ENCODE measurements at regions not wholly inside any gene's neighbourhood (a gene's known extent, or its start where the extent isn't known, plus 50 kb on each side); places are given as distances from the start of the nearest gene placed in this dataset.

DNA sequence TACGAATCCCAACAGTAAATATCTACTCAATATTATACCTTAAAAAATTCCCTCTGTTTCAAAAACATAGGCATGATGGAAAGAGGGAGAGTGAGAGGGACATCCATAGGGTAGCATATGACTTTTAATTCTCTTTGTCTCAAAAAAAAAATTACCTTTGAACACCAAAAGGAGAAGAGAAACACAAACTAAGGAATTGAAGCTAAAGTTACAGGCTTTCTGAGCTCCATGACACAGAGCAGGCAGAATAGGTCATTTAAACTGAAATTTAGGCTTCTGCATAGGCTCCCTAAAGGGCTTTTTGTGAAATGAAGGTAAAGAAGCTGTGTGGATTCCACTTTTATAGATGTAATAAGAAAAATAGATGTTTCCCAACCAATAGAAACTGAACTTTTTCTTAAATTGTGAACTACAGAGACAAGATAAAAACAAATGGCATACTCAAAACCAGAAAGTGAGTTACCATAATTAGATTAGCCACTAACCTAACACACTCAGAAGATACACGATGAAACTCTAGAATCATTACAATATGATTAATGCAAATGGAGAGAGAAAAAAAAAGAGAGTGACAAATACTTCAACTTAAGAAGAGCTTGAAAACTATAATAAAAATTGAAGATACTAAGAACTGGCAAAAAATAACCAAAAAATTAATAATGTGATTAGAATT is 584.6 kb downstream of the GABRG1 start:
- no peak overlapping the region for H3K4me3 ChIP-seq (ENCODE audit: low read depth, low read length)
- TF ChIP-seq, protein P1, sequence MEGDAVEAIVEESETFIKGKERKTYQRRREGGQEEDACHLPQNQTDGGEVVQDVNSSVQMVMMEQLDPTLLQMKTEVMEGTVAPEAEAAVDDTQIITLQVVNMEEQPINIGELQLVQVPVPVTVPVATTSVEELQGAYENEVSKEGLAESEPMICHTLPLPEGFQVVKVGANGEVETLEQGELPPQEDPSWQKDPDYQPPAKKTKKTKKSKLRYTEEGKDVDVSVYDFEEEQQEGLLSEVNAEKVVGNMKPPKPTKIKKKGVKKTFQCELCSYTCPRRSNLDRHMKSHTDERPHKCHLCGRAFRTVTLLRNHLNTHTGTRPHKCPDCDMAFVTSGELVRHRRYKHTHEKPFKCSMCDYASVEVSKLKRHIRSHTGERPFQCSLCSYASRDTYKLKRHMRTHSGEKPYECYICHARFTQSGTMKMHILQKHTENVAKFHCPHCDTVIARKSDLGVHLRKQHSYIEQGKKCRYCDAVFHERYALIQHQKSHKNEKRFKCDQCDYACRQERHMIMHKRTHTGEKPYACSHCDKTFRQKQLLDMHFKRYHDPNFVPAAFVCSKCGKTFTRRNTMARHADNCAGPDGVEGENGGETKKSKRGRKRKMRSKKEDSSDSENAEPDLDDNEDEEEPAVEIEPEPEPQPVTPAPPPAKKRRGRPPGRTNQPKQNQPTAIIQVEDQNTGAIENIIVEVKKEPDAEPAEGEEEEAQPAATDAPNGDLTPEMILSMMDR (IDR thresholded peaks at IDR 0.05; ENCODE audit: borderline replicate concordance, insufficient read depth, low read depth, low read length), result no peak

DNA sequence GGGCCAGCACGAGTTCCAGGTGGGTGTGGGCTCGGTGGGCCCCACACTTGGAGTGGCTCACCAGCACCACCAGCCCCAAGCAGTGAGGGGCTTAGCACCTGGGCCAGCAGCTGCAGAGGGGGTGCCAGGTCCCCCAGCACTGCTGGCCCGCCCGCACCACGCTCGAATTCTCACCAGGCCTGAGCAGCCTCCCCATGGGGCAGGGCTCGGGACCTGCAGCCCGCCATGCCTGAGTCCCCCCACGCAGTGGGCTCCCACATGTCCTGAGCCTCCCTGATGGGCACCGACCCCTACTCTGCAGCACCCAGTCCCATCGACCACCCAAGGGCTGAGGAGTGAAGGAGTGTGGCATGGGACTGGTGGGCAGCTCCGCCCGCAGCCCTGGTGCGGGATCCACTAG is 593.4 kb downstream of the GABRG1 start:
- no peak overlapping the region for H3K4me3 ChIP-seq (ENCODE audit: low read depth, low read length)
- TF ChIP-seq, protein P1 (IDR thresholded peaks at IDR 0.05; ENCODE audit: borderline replicate concordance, insufficient read depth, low read depth, low read length), result no peak

DNA sequence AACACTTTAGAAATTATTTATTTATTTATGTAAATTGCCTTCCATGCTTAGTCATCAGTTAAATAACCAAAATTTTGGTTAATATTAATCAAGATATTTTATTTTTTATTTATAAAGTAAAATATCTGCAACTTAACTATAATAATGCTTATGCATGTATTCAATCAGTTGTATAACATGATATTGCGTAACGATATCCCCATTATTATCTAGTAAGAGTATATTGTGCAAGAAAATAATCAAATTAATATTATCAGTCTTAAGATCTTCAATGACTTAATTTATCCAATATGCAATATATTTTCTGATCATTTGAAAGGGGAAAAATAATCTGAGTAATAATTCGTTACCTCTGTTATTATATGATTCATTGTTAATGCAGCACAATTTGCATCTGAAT is 596.7 kb downstream of the GABRG1 start:
- H3K4me3 ChIP-seq (ENCODE audit: low read depth, low read length), result no peak overlapping the region
- TF ChIP-seq, protein P1 (IDR thresholded peaks at IDR 0.05; ENCODE audit: borderline replicate concordance, insufficient read depth, low read depth, low read length), result no peak

DNA sequence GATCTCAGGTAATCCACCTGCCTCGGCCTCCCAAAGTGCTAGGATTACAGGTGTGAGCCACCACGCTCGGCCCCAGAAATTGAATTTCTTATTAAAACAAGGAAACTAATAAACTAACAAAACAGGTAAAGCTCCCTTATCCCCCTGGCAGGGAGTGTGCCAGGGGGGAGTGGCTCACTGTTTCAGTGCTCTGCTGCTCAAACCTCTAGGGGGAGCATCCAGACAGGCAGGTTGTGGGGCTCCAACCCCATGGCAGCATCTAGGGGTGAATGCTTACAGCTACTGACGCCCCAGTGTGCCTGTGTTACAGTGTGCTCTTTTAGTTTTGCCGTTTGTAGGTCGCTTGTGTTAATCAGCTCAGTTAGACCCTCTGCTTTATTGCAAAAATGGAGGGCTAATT is 605.0 kb downstream of the GABRG1 start:
- H3K4me3 ChIP-seq (ENCODE audit: low read depth, low read length), result no peak overlapping the region
- TF ChIP-seq, protein P1 (IDR thresholded peaks at IDR 0.05; ENCODE audit: borderline replicate concordance, insufficient read depth, low read depth, low read length), result no peak

DNA sequence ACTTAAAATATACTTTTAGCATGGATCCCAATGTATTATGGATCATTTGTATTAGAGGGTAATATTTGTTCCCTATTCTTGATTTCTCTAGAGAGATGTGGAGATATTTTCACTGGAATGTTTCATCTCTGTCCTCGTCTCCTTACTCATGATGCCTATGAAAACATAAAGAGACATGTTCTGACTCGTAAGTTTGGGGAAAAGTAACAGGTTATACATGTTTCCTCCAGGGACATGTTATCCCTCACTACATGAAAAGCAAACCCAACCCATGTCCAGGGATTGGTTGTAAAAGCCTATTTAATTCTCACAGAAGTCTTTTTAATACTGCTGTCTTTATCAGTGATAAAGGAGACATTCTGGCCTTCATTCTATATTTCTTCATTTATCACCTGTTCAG is 621.4 kb downstream of the GABRG1 start:
- TF ChIP-seq, protein P1 (IDR thresholded peaks at IDR 0.05; ENCODE audit: borderline replicate concordance, insufficient read depth, low read depth, low read length), result no peak
- H3K4me3 ChIP-seq (ENCODE audit: low read depth, low read length), result no peak overlapping the region

DNA sequence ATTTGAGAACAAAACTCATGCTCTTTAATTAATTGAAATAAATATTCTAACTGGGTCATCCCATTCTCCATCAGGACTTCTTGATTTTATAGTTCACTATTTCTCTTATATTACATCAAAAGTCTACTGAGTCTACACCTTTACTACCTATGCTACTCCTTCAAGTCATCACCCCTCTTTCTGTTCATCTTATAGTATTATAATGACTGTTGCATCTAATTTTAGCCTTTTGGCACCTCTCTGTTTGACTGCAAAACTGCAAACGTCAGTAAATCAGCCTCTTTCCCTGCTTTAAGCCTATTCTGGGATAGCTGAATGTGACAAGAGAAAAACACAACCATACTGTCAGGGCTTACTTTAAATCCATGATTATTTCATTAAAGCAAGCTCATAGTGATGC is 639.1 kb downstream of the GABRG1 start:
- H3K4me3 ChIP-seq (ENCODE audit: low read depth, low read length), result no peak overlapping the region
- TF ChIP-seq, protein P1 (IDR thresholded peaks at IDR 0.05; ENCODE audit: borderline replicate concordance, insufficient read depth, low read depth, low read length), result no peak

DNA sequence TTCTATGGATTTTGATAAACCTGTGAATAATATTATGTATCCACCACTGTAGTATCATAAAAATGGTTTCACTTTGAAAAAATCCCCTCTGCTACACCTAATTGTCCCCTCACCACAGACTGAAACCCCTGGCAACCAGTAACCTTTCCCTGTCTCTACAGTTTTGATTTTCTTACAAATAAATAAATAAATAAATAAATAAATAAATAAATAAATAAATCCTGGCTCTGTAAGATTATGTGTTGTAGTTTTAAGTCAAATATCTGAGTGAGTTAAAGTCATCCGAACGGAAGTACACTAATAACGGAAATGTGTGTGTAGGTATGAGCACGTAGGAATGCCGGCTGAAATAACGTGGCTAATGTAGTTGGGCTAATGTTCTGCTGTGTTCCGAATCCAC is 641.5 kb downstream of the GABRG1 start:
- H3K4me3 ChIP-seq (ENCODE audit: low read depth, low read length), result no peak overlapping the region

More for the DNA sequence above, 641.5 kb downstream of the GABRG1 start:
- TF ChIP-seq, protein P1 (IDR thresholded peaks at IDR 0.05; ENCODE audit: borderline replicate concordance, insufficient read depth, low read depth, low read length), result no peak
